Caco-2 (cell line): ENCODE measurements at regions not wholly inside any gene's neighbourhood (a gene's known extent, or its start where the extent isn't known, plus 50 kb on each side); places are given as distances from the start of the nearest gene placed in this dataset.

Experiments
- BruUV-seq: library from RNA; stranded (reverse); fragments of 400-500 nt; replicated peaks from 2 replicates; lab custom pipeline; 2021; lab: Mats Ljungman, UMichigan
- CTCF ChIA-PET: fragments of 300-600 bp; sonication (Branson Sonifier 250); formaldehyde crosslinking; loops from one replicate; lab custom pipeline; 2022; ENCODE audit warnings: antibody characterized with exemption; lab: Charles Lee
- POLR2A ChIA-PET: fragments of 300-600 bp; sonication (Branson Sonifier 250); formaldehyde crosslinking; loops from one replicate; lab custom pipeline; 2022; ENCODE audit warnings: antibody characterized with exemption; lab: Charles Lee
- DNase-seq, 2 experiments: peaks; one replicate each; pipeline versions ENCODE4 v3.0.0 to v3.0.0-alpha.2; 2020 to 2022
- H3K27me3 ChIP-seq: replicated peaks from 2 replicates; pipeline ENCODE4 v1.6.0; 2011; ENCODE audit warnings: low read length; ENCODE audit not compliant: control insufficient read depth, insufficient read depth
- H3K36me3 ChIP-seq: 2 replicates; pipeline ENCODE4 v1.5.1; 2011; ENCODE audit warnings: low read length; ENCODE audit not compliant: control insufficient read depth, insufficient read depth
- H3K4me1 ChIP-seq: fragments of 250-450 bp; sonication (Bioruptor Pico); 2 replicates; pipeline ENCODE4 v1.5.1; 2020; ENCODE audit warnings: mild to moderate bottlenecking
- H3K4me3 ChIP-seq: 2 replicates; pipeline ENCODE4 v1.5.1; 2011; ENCODE audit warnings: low read depth, mild to moderate bottlenecking, control low read depth, low read length
- H3K9me3 ChIP-seq: fragments of 250-450 bp; sonication (Bioruptor Pico); 2 replicates; pipeline ENCODE4 v1.5.1; 2020; ENCODE audit warnings: mild to moderate bottlenecking, moderate library complexity
- H3K27ac Mint-ChIP-seq: one replicate; pipeline ENCODE4 v1.8.0; 2022; ENCODE audit warnings: mixed read lengths; ENCODE audit not compliant: unreplicated experiment
- H3K27me3 Mint-ChIP-seq: one replicate; pipeline ENCODE4 v1.8.0; 2022; ENCODE audit warnings: mixed read lengths; ENCODE audit not compliant: insufficient read depth, unreplicated experiment
- H3K36me3 Mint-ChIP-seq: one replicate; pipeline ENCODE4 v1.8.0; 2022; ENCODE audit warnings: mild to moderate bottlenecking, mixed read lengths; ENCODE audit not compliant: insufficient read depth, unreplicated experiment
- H3K4me1 Mint-ChIP-seq: one replicate; pipeline ENCODE4 v1.8.0; 2022; ENCODE audit warnings: low read depth, mixed read lengths; ENCODE audit not compliant: unreplicated experiment
- H3K4me3 Mint-ChIP-seq: one replicate; pipeline ENCODE4 v1.8.0; 2022; ENCODE audit warnings: mild to moderate bottlenecking, moderate library complexity, mixed read lengths; ENCODE audit not compliant: unreplicated experiment
- H3K9me3 Mint-ChIP-seq: one replicate; pipeline ENCODE4 v1.8.0; 2022; ENCODE audit warnings: mixed read lengths; ENCODE audit not compliant: unreplicated experiment
- intact Hi-C: fragments of 100-400 bp; cut with micrococcal nuclease; formaldehyde crosslinking; loops from one replicate; pipeline ENCODE4 v1.10.0; 2022; ENCODE audit not compliant: unreplicated experiment
- TF ChIP-seq, protein P1 (sequence below), 2 experiments: fragments of 200-600 bp in 1 of 2; IDR thresholded peaks; 1 replicate in 1 of 2; 2 replicates in 1 of 2; pipeline versions ENCODE4 v1.5.1 to v1.8.0; 2011 to 2022; ENCODE audit warnings: antibody characterized with exemption in 1 of 2, control low read depth in 1 of 2, inconsistent platforms in 1 of 2, low read depth in 1 of 2, low read length in 1 of 2, mild to moderate bottlenecking in 1 of 2, moderate library complexity in 1 of 2; ENCODE audit not compliant: insufficient read depth in 1 of 2, severe bottlenecking in 1 of 2, unreplicated experiment in 1 of 2

DNA sequence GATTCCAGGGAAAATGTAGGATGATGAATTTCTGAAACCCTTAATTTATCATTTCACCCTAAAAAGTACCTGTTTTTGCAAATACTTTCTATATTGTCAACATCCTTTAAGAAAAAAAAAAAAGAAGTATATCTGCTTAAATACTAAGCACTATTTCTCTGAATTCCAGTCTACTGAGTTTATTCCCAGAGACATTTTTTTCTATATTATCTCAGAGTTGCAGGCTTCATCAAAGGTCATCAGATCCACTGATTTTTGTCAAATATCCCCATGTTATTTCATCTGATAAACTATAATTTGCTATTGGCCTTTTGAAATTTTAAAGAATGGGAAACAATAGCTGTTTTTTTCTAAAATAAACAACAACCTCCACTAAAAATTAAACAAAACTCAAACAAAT is 357.6 kb upstream of the ID4 start:
- Mint-ChIP-seq H3K36me3 (no peaks in the 10 kb centered on the region), H3K27ac (no peak overlapping the region), H3K9me3 (peaks cover 17% of the 10 kb centered on the region), H3K27me3 (peaks cover 3% of the 10 kb centered on the region), H3K4me3 (no peak overlapping the region), H3K4me1 (no peaks in the 10 kb centered on the region)
- H3K27me3 ChIP-seq: no peaks in the 10 kb centered on the region
- ChIA-PET POLR2A (no interaction called here), CTCF (no interaction called here)
- TF ChIP-seq, protein P1, sequence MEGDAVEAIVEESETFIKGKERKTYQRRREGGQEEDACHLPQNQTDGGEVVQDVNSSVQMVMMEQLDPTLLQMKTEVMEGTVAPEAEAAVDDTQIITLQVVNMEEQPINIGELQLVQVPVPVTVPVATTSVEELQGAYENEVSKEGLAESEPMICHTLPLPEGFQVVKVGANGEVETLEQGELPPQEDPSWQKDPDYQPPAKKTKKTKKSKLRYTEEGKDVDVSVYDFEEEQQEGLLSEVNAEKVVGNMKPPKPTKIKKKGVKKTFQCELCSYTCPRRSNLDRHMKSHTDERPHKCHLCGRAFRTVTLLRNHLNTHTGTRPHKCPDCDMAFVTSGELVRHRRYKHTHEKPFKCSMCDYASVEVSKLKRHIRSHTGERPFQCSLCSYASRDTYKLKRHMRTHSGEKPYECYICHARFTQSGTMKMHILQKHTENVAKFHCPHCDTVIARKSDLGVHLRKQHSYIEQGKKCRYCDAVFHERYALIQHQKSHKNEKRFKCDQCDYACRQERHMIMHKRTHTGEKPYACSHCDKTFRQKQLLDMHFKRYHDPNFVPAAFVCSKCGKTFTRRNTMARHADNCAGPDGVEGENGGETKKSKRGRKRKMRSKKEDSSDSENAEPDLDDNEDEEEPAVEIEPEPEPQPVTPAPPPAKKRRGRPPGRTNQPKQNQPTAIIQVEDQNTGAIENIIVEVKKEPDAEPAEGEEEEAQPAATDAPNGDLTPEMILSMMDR (IDR thresholded peaks at IDR 0.05; ENCODE audit: insufficient read depth in 1 of 2, low read depth in 1 of 2, low read length in 1 of 2, severe bottlenecking in 1 of 2, unreplicated experiment in 1 of 2): no peak
- H3K4me3 ChIP-seq: no peak overlapping the region
- DNase-seq: no peak
- H3K36me3 ChIP-seq: no peaks in the 10 kb centered on the region
- intact Hi-C loops: no loop called here
- no peaks in the 10 kb centered on the region for H3K9me3 ChIP-seq
- H3K4me1 ChIP-seq: no peaks in the 10 kb centered on the region
- BruUV-seq: no TSS peak

DNA sequence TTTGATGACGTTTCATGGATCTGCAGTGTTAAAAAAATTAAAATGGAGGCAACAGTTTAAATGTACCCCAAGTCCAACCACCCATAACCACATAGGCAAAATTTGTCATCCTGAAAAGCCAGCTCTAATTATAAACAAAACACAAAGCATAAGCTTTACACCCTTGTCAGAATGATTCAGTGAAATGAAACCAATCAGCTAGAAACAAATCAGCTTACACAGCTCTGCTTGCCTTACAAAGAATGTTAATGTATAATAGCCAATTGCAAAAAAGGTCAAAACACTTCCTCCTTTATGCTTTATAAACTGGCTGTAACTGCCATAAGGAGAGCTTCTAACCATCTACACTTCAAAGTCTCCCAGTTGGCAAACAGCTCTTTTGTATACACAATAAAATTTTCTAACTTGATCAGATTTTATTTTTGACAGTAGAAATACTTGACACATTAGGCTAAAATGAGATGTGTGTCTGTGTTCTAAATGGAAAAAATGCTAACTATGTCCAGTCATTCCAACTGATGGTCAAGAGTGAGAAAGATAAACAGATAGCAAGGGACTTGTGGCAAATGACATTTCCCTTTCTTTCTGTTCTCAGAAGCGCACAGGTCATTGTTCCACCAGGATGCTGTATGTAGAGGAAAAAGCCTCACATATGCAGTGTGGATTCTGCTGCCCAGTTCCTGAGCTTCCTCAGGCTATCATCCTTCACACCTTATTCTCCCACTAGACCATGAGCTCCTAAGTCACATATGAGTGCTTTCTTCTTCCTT is 344.3 kb upstream of the ID4 start:
- TF ChIP-seq, protein P1 (IDR thresholded peaks at IDR 0.05; ENCODE audit: insufficient read depth in 1 of 2, low read depth in 1 of 2, low read length in 1 of 2, severe bottlenecking in 1 of 2, unreplicated experiment in 1 of 2): no peak
- Histone ChIP-seq H3K4me3 (no peak overlapping the region), H3K4me1 (no peaks in the 10 kb centered on the region), H3K36me3 (no peaks in the 10 kb centered on the region), H3K27me3 (no peaks in the 10 kb centered on the region), H3K9me3 (no peaks in the 10 kb centered on the region)
- H3K27me3 Mint-ChIP-seq: no peaks in the 10 kb centered on the region
- no peak for DNase-seq
- H3K27ac Mint-ChIP-seq: no peak overlapping the region
- BruUV-seq: no TSS peak
- ChIA-PET POLR2A (no interaction called here), CTCF (no interaction called here)
- H3K9me3 Mint-ChIP-seq: no peaks in the 10 kb centered on the region
- no peaks in the 10 kb centered on the region for H3K4me1 Mint-ChIP-seq
- H3K36me3 Mint-ChIP-seq: no peaks in the 10 kb centered on the region
- no peak overlapping the region for H3K4me3 Mint-ChIP-seq
- intact Hi-C loops: no loop called here

DNA sequence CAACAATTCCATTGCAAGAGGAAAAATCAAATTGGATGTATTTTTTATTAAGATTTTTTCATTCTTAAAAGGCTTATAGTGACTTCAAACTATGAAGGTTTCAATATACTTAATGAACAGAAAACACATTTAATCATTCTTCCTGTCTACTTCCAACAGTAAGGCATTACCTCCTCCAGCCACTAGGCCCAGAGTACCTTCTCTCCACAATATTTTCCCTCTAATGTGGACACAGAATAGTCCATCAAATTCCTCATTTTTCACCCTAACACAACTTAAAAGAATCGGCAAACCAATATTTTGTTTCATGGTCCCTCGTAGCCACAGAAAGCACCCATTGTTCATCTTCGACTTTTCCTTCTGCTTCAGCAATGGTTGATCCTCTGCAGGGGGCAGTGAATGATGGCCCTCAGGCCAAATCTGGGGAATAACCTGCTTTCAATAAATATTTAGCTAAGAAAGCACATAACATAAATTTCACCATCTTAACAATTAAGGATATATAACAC is 335.4 kb upstream of the ID4 start:
- TF ChIP-seq, protein P1 (IDR thresholded peaks at IDR 0.05; ENCODE audit: insufficient read depth in 1 of 2, low read depth in 1 of 2, low read length in 1 of 2, severe bottlenecking in 1 of 2, unreplicated experiment in 1 of 2): no peak
- H3K27ac Mint-ChIP-seq: no peak overlapping the region

More for the DNA sequence above, 335.4 kb upstream of the ID4 start:
- Mint-ChIP-seq H3K9me3 (no peaks in the 10 kb centered on the region), H3K27me3 (no peaks in the 10 kb centered on the region), H3K36me3 (no peaks in the 10 kb centered on the region), H3K4me1 (no peaks in the 10 kb centered on the region), H3K4me3 (no peak overlapping the region)
- ChIA-PET POLR2A (no interaction called here), CTCF (no interaction called here)
- Histone ChIP-seq H3K36me3 (no peaks in the 10 kb centered on the region), H3K4me3 (no peak overlapping the region), H3K27me3 (no peaks in the 10 kb centered on the region), H3K4me1 (no peaks in the 10 kb centered on the region), H3K9me3 (no peaks in the 10 kb centered on the region)
- intact Hi-C loops: no loop called here
- DNase-seq: no peak
- no TSS peak for BruUV-seq
